HFF-Myc (cell line): ENCODE measurements at regions not wholly inside any gene's neighbourhood (a gene's known extent, or its start where the extent isn't known, plus 50 kb on each side); places are given as distances from the start of the nearest gene placed in this dataset.

Experiments used
- DNase-seq: peaks from one replicate; pipeline ENCODE4 v3.0.0-alpha.2; 2011; ENCODE audit warnings: low read depth; ENCODE audit errors: extremely low read depth
- H3K4me3 ChIP-seq: replicated peaks from 2 replicates; pipeline ENCODE4 v1.5.1; 2011; ENCODE audit warnings: low read depth, mild to moderate bottlenecking, control low read depth, low read length
- TF ChIP-seq, protein P1 (sequence below): IDR thresholded peaks from 2 replicates; pipeline ENCODE4 v1.5.1; 2012; ENCODE audit warnings: mild to moderate bottlenecking, low read depth, low read length, control low read depth; ENCODE audit errors: missing control alignments

DNA sequence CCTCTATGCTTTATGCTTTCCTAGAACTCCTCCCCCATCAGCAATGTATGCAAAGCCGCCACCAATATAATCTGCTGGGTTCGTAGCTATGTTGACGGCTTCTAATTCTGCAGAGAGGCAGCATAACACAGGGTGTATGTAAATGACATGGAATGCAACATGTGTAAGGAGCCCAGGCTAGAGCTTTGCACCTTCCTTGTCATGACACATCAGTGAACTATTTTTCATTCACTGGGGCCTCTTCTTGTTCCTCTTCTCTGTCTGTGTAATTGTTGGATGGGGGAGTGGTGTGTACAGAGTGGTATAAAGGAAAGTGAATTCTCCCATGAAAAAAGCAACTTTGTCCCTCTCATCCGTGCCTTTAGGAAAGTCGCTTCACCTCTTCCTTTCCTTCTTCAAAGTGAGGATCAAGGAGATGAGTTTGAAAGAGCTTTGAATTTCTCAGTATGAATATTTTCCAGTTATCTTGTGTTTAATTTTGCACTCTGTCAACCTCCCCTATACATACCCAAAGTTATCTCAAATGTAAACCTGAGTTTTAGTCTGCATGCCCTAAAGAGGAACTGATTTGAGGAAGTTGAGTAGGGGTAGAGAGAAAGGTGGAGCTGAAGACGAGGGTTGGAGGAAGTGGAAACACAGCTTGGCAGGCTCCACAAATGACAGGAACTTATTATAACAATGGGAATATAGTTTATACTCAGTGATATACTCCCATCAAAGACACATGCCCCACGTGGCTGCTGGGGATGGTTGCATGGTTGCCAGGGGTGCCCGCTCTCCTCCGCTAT is 74.9 kb upstream of the ARL4C start:
- DNase-seq: no peak
- H3K4me3 ChIP-seq: no peak overlapping the region
- TF ChIP-seq, protein P1, sequence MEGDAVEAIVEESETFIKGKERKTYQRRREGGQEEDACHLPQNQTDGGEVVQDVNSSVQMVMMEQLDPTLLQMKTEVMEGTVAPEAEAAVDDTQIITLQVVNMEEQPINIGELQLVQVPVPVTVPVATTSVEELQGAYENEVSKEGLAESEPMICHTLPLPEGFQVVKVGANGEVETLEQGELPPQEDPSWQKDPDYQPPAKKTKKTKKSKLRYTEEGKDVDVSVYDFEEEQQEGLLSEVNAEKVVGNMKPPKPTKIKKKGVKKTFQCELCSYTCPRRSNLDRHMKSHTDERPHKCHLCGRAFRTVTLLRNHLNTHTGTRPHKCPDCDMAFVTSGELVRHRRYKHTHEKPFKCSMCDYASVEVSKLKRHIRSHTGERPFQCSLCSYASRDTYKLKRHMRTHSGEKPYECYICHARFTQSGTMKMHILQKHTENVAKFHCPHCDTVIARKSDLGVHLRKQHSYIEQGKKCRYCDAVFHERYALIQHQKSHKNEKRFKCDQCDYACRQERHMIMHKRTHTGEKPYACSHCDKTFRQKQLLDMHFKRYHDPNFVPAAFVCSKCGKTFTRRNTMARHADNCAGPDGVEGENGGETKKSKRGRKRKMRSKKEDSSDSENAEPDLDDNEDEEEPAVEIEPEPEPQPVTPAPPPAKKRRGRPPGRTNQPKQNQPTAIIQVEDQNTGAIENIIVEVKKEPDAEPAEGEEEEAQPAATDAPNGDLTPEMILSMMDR: no peak

DNA sequence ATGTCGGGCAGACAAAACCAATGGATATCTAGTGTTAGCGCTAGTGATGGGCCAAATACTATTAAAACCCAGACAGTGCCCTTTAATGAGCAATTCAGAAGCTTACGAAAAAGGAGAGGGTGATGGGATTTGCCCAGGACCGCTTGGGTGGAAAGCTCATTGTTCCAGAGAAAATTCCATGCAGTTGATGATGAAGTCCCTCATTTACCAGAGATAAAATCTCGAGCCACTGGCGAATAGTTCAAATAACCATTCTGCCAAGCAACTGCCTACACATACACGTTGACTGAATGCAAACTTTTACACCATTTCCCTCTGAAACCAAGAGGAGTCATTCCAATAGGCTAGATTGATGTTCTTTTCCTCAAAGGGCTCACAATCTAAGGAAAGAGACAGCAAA is 73.6 kb upstream of the ARL4C start:
- TF ChIP-seq, protein P1: no peak
- H3K4me3 ChIP-seq: no peak overlapping the region
- DNase-seq: no peak

DNA sequence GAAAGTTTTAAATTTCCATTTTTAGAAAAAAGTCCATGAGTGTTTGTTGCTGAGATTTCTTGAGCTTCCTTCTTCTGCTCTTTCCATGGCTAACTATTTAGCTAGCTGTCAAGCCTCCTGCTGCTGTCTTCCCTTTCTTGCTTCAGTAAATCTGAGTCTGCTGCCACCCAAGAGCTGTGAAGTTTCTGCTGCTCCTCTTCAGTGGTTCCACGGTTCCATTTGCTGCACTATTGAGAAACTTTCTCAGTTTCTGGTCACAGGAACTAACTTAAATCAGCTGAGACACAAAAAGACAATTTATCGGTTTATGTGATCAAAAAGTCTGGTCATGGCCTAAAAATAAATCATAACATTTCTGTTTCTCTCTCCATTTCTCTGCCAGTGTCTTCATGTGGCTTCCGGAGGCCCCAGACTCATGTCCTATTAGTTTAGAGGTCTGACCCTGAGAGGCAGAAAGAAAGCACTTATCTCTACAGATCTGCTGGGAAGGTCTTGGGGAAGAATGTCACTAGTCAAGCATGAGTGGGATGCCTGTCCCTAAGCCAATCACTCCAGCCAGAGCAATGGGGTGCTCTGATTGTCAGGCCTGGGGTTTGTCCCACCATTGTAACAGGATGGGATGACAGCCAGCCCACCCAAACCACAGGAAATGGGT is 73.0 kb upstream of the ARL4C start:
- no peak overlapping the region for H3K4me3 ChIP-seq
- no peak for DNase-seq
- TF ChIP-seq, protein P1: no peak

- TF ChIP-seq, protein P1: no peak
- H3K4me3 ChIP-seq: no peak overlapping the region
- no peak for DNase-seq
Measured at GRCh38 chr2:234566622-234567021, 69.7 kb upstream of the ARL4C start.

- no peak overlapping the region for H3K4me3 ChIP-seq
- TF ChIP-seq, protein P1: no peak
- DNase-seq: no peak
Measured at GRCh38 chr2:234565842-234566619, 69.2 kb upstream of the ARL4C start.

- no peak for DNase-seq
- TF ChIP-seq, protein P1: no peak
- H3K4me3 ChIP-seq: no peak overlapping the region
Measured at GRCh38 chr2:234565201-234565600, 68.3 kb upstream of the ARL4C start.
